Astrocyte of the cerebellum (primary cell): ENCODE measurements at regions not wholly inside any gene's neighbourhood (a gene's known extent, or its start where the extent isn't known, plus 50 kb on each side); places are given as distances from the start of the nearest gene placed in this dataset.
"Not testable (repeated sequence)": the region's sequence is repeated elsewhere in the genome, so short reads cannot be mapped to it uniquely, and the experiment has no call there.

Experiments
- DNase-seq: peaks from one replicate; pipeline ENCODE4 v3.0.0-alpha.2; 2011; ENCODE audit warnings: low read depth
- H3K4me3 ChIP-seq: 2 replicates; pipeline ENCODE4 v1.5.1; 2011; ENCODE audit warnings: mild to moderate bottlenecking, low read depth, low read length, moderate library complexity
- CTCF ChIP-seq: IDR thresholded peaks from 2 replicates; pipeline ENCODE4 v1.5.1; 2012; ENCODE audit warnings: low read length, low read depth, moderate library complexity, mild to moderate bottlenecking; ENCODE audit errors: missing control alignments
- in situ Hi-C: cut with HindIII; loops from 2 replicates; pipeline ENCODE4 v1.10.0; 2017; ENCODE audit warnings: low sequenced_read_pairs

- peak overlapping the region; percentile 24 for H3K4me3 ChIP-seq
- DNase-seq, in situ Hi-C loops: not testable (repeated sequence)
- TF ChIP-seq CTCF = peak; percentile 49
Observed at GRCh38 chr11:71638801-71639519, 56.3 kb upstream of the KRTAP5-11 start.

- peak overlapping the region; percentile 24 for H3K4me3 ChIP-seq
- in situ Hi-C loops, DNase-seq: not testable (repeated sequence)
Observed at GRCh38 chr11:71639520-71639849, 56.8 kb upstream of the KRTAP5-11 start.

GRCh38 chr11:71639916-71640315, 57.2 kb upstream of the KRTAP5-11 start:
- H3K4me3 ChIP-seq, DNase-seq, in situ Hi-C loops: not testable (repeated sequence)

GRCh38 chr11:71647078-71647477, 64.4 kb upstream of the KRTAP5-11 start:
- H3K4me3 ChIP-seq, in situ Hi-C loops: not testable (repeated sequence)

GRCh38 chr11:71652998-71653397, 70.3 kb upstream of the KRTAP5-11 start:
- DNase-seq, in situ Hi-C loops: not testable (repeated sequence)

More at GRCh38 chr11:71647078-71647477, 64.4 kb upstream of the KRTAP5-11 start:
- DNase-seq = not testable (repeated sequence)

GRCh38 chr11:71654423-71654822, 71.7 kb upstream of the KRTAP5-11 start:
- H3K4me3 ChIP-seq, in situ Hi-C loops, DNase-seq: not testable (repeated sequence)

More at GRCh38 chr11:71652998-71653397, 70.3 kb upstream of the KRTAP5-11 start:
- H3K4me3 ChIP-seq = not testable (repeated sequence)

GRCh38 chr11:71655041-71655440, 72.4 kb upstream of the KRTAP5-11 start:
- in situ Hi-C loops, DNase-seq, H3K4me3 ChIP-seq: not testable (repeated sequence)

GRCh38 chr11:71656513-71656912, 73.8 kb upstream of the KRTAP5-11 start:
- H3K4me3 ChIP-seq, in situ Hi-C loops, DNase-seq: not testable (repeated sequence)

GRCh38 chr11:71664941-71665340, 82.3 kb upstream of the KRTAP5-11 start:
- H3K4me3 ChIP-seq, in situ Hi-C loops, DNase-seq: not testable (repeated sequence)

- H3K4me3 ChIP-seq, in situ Hi-C loops, DNase-seq: not testable (repeated sequence)
Observed at GRCh38 chr11:71698110-71698509, 115.4 kb upstream of the KRTAP5-11 start.

- DNase-seq, in situ Hi-C loops, H3K4me3 ChIP-seq: not testable (repeated sequence)
Observed at GRCh38 chr11:71698961-71699360, 116.3 kb upstream of the KRTAP5-11 start.

- DNase-seq, H3K4me3 ChIP-seq, in situ Hi-C loops: not testable (repeated sequence)
Observed at GRCh38 chr11:71701435-71702291, 119.0 kb upstream of the KRTAP5-11 start.

GRCh38 chr11:71705086-71705737, 122.5 kb upstream of the KRTAP5-11 start:
- H3K4me3 ChIP-seq, DNase-seq, in situ Hi-C loops: not testable (repeated sequence)

- DNase-seq, H3K4me3 ChIP-seq, in situ Hi-C loops: not testable (repeated sequence)
Observed at GRCh38 chr11:71705738-71706432, 123.2 kb upstream of the KRTAP5-11 start.

- DNase-seq, H3K4me3 ChIP-seq, in situ Hi-C loops: not testable (repeated sequence)
Observed at GRCh38 chr11:71707083-71707482, 124.4 kb upstream of the KRTAP5-11 start.

GRCh38 chr11:71709541-71709940, 123.5 kb upstream of the DEFB108B start:
- H3K4me3 ChIP-seq, in situ Hi-C loops, DNase-seq: not testable (repeated sequence)
